ENCODE measurements at regions not wholly inside any gene's neighbourhood (a gene's known extent, or its start where the extent isn't known, plus 50 kb on each side); places are given as distances from the start of the nearest gene placed in this dataset.

DNA sequence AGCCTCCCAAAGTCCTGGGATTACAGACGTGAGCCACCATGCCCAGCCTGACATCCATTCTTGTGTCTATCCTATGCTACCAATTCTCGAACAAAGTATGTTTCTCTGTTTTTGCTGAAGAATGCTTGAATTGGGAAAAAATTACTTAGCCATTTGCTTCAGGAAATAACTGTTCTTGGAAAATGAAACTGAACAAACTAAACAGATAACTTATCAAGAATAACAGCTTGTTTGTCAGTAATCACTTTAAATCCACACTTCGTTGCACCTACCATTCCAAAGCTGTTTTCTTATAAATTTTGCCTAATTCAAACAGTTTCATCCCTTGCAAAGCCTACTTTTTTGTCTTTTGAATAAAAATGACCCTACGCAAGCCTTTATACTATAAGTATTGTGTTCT is 672.9 kb downstream of the SUCLG1 start:
- no peak for ATAC-seq
- no peak for DNase-seq

DNA sequence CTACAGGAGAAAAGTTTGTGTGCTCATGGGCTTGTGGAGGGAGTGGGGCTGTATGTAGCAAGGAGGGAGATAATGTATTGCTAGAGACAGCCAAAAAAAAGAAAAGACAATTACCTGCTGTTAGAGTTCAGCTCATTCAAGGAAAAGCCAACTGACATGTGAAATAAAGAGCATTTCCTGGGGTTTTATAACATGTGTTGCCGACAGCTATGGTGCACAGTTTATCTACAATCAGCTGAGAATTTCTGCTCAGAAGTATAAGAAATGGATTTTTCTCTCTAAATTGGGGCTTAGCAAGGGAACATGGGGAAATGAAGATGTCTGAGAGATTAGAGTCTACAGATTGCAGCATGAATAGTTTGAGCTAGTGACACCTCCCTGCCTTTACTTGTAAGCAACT is 674.1 kb downstream of the SUCLG1 start:
- ATAC-seq, result no peak
- no peak for DNase-seq

DNA sequence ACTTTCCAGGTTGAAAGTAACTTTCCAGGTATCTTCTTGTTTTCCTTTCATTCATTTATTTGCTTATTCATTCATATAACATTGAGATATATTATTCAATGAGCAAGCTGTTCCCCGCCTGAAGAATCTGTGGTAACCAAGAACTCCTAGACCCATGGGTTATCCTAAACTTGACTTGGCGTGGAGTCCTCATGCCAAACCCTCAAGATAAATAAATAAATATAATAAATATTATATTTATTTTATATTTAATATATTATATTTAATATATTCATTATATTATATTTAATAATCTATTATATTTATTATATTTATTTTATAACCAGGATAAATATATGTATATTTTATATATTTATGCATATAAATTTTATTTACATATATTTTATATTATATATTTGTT is 674.8 kb downstream of the SUCLG1 start:
- no peak for DNase-seq

DNA sequence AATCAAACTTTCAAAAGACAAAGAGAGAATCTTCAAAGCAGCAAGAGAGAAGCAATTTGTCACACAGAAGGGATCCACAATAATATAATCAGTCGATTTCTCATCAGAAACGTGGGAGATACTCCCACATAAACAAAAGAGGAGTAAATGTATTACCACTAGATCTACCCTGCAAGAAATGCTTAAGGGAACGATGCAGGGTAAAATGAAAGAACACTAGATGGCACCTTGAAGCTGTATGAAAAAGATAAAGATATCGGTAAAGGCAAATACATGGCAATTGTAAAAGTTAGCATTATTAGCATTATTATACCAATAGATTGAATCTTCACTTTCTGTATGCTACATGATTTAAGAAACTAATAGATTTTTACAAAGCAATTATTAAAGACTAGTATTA is 677.0 kb downstream of the SUCLG1 start:
- DNase-seq (no peak), ATAC-seq (no peak)

More for the DNA sequence above, 674.8 kb downstream of the SUCLG1 start:
- no peak for ATAC-seq

DNA sequence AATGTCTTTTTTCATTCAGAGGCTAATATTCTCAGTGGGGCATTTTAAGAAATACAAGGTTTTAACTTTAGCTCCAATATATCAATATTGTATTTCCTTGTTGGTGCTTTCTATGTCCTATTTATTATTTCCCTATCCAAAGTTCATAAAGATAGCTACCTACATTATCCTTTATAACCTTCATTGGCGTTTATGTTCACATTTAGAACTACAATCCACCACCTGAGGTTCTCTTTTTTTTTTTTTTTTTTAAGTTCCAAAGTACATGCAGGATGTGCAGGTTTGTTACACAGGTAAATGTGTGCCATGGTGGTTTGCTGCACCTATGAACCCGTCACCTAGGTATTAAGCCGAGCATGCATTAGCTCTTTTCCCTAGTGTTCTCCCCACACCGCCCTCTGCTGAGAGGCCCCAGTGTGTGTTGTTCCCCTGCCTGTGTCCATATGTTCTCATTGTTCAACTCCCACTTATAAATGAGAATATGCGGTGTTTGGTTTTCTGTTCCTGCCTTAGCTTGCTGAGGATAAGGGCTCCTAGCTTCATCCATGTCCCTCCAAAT is 694.6 kb downstream of the SUCLG1 start:
- ATAC-seq (no peak), DNase-seq (no peak)

DNA sequence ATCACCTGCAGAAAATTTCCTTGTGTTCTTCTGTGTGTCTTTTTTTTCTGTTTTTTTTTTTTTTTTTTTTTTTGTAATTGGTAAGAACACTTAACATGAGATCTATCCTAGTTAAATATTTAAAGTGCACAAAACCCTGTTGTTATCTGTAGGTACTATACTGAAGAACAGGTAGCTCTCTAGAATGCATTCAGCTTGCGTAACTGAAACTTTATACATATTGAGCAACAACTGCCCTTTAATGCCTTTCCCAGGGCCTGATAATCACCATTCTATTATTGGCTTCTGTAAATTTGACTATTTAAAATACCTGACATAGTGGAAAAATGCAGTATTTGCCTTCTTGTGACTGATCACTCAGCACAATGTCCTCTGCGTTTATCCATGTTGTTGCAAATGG is 701.8 kb downstream of the SUCLG1 start:
- DNase-seq (no peak), ATAC-seq (no peak)

DNA sequence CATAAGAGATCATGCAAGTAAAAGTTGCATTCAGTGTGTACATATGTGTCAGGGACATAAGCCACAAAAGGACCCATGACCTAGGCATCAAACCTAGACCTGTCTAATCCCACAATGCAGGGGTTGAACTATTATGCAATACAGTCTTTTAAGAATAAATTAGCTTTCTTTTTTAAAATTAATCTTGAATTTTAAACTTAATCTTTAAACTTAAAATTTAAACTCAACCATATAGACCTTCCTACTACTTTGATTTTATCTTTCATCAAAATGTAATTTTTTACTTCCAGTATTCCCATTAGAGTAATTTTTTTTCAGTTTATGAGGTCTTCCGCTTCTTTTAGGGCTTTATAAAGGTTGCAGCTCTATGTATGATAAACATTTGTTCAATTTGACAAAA is 702.9 kb downstream of the SUCLG1 start:
- DNase-seq (no peak), ATAC-seq (no peak)

DNA sequence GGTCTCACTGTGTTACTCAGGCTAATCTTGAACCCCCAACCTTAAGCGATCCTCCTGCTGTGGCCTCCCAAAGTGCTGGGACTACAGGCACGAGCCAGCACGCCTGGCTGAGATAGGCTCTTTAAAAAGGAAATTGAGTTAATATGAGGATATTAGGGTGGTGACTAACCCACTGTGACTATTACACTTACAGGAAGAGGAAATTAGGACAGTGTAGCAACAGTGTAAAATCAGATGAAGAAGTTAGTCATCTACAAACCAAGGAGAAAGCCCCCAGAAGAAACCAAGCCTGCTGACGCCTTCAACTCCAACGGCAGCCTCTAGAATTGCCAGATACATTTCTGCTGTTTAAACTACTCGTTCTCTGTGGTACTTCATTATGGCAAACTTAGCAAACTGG is 711.9 kb downstream of the SUCLG1 start:
- DNase-seq, result no peak
- ATAC-seq, result no peak

DNA sequence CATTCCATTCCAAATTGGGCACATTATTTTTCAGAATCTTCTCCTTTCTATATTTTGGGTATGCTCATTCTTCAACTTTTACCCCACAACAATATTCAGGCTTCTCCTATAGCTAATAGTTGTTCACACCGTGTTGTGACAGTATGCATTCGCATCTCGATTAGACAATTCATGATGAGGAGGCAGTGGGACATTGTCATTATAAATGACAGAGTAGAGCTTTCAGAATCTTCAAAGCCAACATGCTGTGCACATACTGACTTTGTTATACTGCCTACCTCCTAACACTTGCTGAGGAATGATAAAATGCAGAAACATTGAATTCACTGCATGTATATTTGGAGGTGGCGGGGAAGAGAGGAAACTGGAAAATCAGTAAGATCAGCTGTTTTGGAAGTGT is 714.2 kb downstream of the SUCLG1 start:
- ATAC-seq (no peak), DNase-seq (no peak)

DNA sequence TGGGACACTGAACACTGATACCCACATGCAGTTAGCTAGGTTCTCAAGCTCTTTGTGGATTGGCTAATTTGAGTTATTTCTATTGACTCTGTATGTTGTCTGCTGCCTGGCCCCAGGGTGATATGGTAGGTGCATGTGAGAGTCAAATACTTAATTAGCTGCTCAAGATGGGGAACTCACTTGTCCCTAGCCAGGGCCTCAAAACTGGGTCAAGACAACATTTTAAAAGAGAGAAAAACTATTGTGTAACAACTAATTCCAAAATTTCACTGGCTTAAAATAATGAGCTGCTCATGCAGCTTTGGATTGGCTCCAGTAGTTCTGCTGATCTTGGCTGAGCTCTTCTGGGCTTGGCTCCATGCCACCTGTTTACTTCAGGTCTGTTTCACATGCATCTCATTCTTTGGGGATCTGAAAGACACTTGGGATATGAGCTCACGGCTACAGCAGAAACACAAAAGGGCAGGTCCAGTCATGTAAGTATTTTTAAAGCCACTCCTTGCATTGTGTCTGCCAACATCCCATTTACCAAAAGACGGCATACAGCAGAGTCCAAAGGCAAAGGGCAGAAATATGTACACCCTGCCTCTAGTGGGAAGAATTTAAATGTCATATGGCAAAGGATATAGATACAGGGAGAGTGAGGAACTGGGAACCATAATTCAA is 716.8 kb downstream of the SUCLG1 start:
- no peak for DNase-seq

DNA sequence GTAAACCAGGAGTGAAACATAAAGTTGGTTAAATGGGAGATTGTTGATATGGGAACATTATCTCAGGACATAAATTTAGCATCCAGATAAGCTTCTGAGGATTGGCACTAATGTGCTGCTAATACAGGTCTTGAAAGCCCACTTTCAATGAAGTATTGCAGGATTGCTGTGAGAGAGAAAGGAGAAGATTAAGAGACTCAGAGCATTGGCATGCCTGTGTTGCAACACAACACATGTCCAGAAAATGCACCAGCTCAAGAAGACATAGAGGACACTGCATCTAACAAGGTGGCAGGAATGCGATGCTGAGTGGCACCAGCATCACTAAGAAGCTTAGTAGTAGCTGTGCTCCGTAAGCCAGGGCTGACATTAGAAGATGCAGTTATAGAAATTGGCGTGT is 728.9 kb downstream of the SUCLG1 start:
- no peak for ATAC-seq

More for the DNA sequence above, 716.8 kb downstream of the SUCLG1 start:
- ATAC-seq, result no peak

DNA sequence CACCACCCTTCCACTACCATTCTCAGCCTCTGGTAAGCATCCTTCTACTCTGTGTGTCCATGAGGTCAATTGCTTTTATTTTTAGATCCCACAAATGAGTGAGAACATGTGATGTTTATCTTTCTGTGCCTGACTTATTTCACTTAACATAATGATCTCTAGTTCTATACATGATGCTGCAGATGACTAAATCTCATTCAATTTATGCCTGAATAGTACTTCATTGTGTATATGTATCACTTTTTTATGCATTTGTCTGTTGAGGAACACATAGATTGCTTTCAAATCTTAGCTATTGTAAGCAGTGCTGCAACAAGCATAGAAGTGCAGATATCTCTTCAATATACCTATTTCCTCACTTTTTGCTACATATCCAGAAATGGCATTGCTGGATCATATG is 733.3 kb downstream of the SUCLG1 start:
- ATAC-seq, result no peak
- DNase-seq, result no peak

More for the DNA sequence above, 728.9 kb downstream of the SUCLG1 start:
- no peak for DNase-seq

DNA sequence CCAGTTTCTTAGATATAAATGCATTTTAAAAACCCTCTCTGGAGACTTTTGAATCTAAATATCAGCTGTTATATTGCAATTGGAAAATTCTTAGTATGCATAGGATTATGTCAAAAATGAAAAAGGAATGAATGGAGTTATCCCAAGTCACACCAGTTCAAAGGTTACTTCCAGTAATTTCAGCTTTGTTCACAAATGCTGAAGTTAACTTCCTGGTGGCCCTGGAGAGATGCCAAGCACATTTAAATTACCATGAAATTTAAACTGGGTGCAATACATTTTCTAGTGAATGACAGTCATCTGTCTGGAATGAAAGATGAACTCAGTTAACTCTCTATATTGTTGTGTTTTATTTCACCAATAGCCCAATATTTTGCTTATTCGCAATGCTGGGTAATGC is 753.9 kb downstream of the SUCLG1 start:
- no peak for ATAC-seq
- no peak for DNase-seq

DNA sequence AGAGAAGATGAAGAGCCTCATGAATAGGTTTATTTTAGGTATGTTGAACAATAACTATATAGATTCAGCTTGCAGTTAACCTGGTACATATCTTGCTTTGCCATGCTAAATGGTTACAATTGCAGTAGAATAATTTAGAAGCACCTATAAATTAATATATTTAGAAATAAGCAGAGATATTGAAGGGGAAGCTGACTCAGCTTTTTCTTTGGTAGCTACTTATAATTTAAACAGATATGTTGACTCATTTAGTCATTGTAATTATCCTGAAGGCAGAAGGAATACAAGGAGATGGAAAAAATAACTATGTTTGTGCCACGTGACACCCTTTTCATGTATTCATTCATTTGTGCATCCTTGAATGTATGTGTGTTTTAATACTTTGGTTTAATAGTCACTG is 755.5 kb downstream of the SUCLG1 start:
- no peak for ATAC-seq
- no peak for DNase-seq

DNA sequence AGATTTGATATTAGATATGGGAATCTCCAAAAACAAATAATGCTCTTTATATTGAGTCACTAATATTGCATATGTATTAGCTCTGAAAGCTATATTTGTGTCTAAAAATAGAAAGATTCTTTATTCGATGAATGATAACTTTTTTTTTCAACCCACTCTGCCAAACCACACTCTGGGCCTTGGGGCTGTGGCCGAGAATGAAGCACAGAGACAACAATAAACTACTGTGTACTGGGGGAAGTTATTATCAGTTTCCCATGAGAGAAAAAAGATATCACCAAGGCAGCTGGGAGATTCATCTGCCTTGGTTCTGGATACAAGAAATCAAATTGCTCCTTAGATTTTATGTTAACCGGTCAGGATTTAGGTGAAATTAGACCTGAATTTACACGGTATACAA is 762.2 kb downstream of the SUCLG1 start:
- DNase-seq (no peak), ATAC-seq (no peak)

DNA sequence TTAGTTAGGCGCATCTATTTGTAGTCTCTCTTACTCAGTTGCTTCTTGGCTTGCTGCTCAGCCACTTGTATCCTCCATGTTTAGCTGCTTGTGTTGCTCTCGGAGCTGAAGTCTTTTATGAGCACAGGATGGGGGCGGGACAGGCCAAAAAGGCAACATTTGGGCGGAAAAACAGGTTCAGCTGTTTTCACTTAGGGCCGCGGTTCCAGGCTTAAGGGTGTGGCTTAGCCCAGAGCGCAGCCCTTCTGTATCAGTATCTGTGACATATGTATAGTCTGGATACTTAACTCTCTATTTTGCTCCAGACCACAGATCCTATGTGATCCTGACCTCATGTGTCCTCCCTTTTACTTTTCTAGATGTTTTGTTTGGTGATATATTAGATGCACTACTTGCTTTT is 763.5 kb downstream of the SUCLG1 start:
- ATAC-seq (no peak), DNase-seq (no peak)

DNA sequence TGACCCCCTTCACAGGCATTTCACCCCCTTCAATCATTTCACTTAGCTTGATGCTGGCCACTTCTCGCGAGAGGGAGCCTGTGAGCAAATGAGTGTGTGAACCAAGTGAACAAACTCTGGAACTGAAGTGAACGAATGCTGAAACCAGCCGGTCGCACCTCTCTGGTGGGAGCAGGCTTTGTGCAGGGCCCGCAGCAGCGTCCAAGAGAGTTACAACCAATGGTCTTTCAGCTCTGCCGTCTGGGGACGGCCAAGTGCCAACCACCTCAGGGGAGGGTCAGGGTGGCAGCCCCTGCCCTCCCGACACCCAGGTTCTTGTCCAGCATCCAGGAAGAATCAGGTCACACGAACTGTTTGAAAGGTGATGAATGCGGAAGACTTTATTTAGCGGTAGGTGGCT is 764.0 kb downstream of the SUCLG1 start:
- no peak for DNase-seq
- ATAC-seq, result no peak

DNA sequence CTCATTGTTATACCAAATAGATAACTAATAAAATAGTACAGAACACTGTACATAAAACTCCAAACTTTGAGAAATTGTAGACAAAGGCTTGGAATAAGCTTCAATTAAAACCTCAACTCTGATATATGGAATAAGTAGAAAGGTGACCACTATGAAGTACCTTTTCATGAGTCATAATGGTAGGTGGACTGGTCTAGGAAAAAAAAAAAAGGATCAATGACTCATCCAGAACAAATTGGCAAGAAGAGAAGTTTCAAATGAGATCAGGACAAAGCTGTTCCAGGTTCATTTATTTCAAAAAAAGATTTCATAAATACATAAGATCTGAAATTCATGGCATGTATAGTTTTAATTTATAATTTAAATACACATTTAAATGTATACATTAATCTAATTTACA is 769.7 kb downstream of the SUCLG1 start:
- DNase-seq, result no peak
- no peak for ATAC-seq

DNA sequence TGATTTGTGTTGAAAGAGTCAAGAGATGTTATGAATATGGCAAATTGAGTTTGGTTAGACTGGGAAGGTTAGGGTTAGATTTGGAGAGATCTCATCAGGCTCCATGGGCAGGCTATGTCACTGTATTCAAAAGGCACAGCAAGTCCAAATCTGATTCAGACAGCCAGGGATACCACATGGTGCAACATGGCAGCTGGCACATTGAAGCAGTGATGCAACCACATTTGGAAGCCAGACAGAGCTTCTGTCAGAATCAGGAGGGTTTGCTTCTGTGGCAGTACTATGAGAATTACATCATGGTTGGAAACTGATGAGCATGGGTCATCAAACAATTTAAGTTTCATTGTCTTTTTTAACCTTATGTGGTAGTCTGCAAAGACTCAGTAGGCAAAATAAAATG is 772.2 kb downstream of the SUCLG1 start:
- ATAC-seq, result no peak

DNA sequence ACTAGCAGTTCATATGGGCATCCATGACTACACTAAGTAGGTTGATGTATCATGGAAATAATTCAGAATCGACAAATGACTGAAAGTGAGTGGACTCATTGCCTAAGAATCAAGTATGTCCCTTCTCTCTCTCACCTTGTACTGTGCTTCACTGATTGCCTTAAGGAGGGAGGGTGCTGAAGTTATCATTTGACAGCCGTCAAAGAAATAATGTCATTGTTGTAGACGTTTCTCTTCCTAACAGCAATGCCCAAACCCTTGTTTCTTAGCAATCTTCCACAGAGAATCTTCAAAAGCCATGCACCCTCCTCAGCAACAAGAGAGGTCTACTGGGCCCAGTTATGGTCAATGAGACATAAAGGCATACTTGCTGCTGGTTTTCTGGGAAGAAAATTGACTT is 785.0 kb downstream of the SUCLG1 start:
- DNase-seq, result no peak

More for the DNA sequence above, 772.2 kb downstream of the SUCLG1 start:
- no peak for DNase-seq

DNA sequence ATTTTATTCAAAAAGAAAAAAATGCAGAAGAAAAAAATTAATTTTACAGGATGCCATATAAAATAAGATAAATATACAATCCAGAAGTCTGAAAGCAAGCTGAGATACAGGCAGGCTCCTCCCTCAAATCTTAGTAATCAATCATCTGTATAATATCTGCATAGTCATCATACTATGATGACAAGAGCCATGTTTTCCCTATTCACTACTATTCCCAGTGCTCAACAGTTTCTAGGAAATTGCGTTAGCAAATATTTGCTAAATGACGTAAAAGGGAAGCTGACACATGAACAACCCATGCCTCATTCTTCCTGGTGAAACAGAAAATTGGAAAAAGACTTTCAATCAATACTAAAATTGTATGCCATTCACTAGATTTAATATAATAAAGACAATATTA is 793.2 kb downstream of the SUCLG1 start:
- ATAC-seq, result no peak
- DNase-seq, result no peak

More for the DNA sequence above, 785.0 kb downstream of the SUCLG1 start:
- ATAC-seq, result no peak

DNA sequence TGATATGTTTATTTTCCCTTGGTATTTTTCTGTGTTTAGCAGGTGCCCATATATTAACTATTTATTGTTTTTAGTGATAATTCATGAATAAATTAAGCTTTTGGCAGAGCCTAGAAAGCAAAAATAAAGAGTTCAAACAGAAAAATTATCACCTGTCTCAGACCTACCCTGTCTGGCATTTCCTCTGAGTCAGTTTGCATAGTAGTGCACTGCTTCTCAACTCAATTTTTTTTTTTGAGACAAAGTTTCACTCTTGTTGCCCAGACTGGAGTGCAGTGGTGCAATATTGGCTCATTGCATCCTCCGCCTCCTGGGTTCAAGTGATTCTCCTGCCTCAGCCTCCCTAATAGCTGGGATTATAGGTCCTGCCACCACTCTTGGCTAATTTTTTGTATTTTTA is 793.9 kb downstream of the SUCLG1 start:
- no peak for ATAC-seq
- no peak for DNase-seq

DNA sequence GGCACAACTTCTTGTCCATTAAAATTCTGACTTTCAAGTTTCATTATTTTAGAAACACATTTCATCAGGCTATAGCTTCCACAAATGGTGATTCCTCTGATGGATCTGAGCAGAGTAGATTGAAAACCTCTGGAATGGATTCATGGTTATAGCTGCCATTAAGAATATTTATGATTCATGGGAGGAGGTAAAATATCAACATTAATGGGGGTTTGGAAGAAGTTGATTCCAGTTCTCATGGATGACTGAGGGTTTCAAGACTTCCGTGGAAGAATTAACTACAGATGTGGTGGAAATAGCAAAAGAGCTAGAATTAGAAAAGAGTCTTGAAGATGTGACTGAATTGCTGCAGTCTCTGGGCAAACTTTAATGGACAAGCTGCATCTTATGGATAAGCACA is 797.4 kb downstream of the SUCLG1 start:
- ATAC-seq (no peak), DNase-seq (no peak)

DNA sequence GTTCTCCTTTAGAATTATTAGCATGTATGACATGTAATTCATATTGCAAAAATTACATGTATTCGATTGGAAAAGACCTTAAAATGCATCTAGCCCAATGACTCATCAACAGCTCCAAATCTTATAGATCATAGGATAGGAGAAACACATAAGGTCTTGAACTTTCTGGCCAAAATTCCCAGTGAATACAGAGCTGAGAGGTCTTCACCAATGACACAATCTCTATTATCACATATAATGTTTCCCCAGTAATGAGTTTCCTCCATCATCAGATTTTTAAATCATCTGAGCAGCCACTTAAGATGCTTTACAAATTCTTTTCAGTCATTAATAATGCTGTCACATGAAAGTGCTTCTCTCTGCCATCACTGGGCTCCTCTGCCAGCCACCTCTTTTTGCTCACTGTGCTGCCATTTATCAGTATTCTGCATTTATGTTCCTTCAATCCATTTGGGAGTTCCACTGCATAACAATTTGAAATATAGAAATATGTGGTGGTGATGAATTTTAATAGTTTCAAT is 804.9 kb downstream of the SUCLG1 start:
- ATAC-seq (no peak), DNase-seq (no peak)

All from stimulated activated naive CD8-positive, alpha-beta T cell treated with anti-CD3 and anti-CD28 coated beads, Interleukin-15, Interleukin-2, amounts not matched to agents 100 U/mL and 50 U/mL, for 24 hours (primary cell).